ENCODE measurements at regions not wholly inside any gene's neighbourhood (a gene's known extent, or its start where the extent isn't known, plus 50 kb on each side); places are given as distances from the start of the nearest gene placed in this dataset.
"Not testable (repeated sequence)": the region's sequence is repeated elsewhere in the genome, so short reads cannot be mapped to it uniquely, and the experiment has no call there.

GRCh38 chr15:87477026-87477425 is 779.5 kb downstream of the NTRK3 start:
- H3K9me3 ChIP-seq (ENCODE audit: insufficient read depth, low read depth), result no peaks in the 10 kb centered on the region
- CTCF ChIA-PET, result no interaction called here
- no TSS peak for BruUV-seq (replicated peaks)
- H3K4me3 ChIP-seq, result no peak overlapping the region
- no peaks in the 10 kb centered on the region for H3F3A ChIP-seq (ENCODE audit: insufficient read depth, low read depth)
- H3K79me2 ChIP-seq (ENCODE audit: low read depth), result no peaks in the 10 kb centered on the region
- no peak overlapping the region for H3K27ac ChIP-seq
- no peak overlapping the region for H3K4me2 ChIP-seq
- no peak for DNase-seq
- POLR2A ChIA-PET (ENCODE audit: unreplicated experiment), result no interaction called here
- intact Hi-C loops (cut with micrococcal nuclease; ENCODE audit: unreplicated experiment), result no loop called here
- H3K36me3 ChIP-seq (ENCODE audit: low read depth), result no peaks in the 10 kb centered on the region
- no peak overlapping the region for H2AFZ ChIP-seq
- H3K9me2 ChIP-seq (ENCODE audit: insufficient read depth), result no peaks in the 10 kb centered on the region
- no peaks in the 10 kb centered on the region for H3K27me3 ChIP-seq (ENCODE audit: insufficient read depth, low read depth)
- H3K4me1 ChIP-seq (replicated peaks; ENCODE audit: insufficient read depth), result no peaks in the 10 kb centered on the region
- TF ChIP-seq EZH2 (IDR thresholded peaks at IDR 0.05; ENCODE audit: low read depth) (no peak), CTCF (conservative IDR thresholded peaks at IDR 0.05) (no peak)
- no peaks in the 10 kb centered on the region for H4K20me1 ChIP-seq (ENCODE audit: insufficient read depth)

- Histone ChIP-seq H3K4me2 (no peak overlapping the region), H3K4me1 (replicated peaks; ENCODE audit: insufficient read depth) (no peaks in the 10 kb centered on the region), H3K4me3 (no peak overlapping the region), H3K27ac (no peak overlapping the region), H4K20me1 (ENCODE audit: insufficient read depth) (no peaks in the 10 kb centered on the region; the same call in 1 of the 2 replicates), H3K9me3 (ENCODE audit: insufficient read depth, low read depth) (no peaks in the 10 kb centered on the region), H3K79me2 (ENCODE audit: low read depth) (no peaks in the 10 kb centered on the region), H3F3A (ENCODE audit: insufficient read depth, low read depth) (no peaks in the 10 kb centered on the region), H3K9me2 (ENCODE audit: insufficient read depth) (no peaks in the 10 kb centered on the region), H2AFZ (no peak overlapping the region), H3K36me3 (ENCODE audit: low read depth) (no peaks in the 10 kb centered on the region), H3K27me3 (ENCODE audit: insufficient read depth, low read depth) (no peaks in the 10 kb centered on the region)
- BruUV-seq (replicated peaks), result no TSS peak
- no peak for DNase-seq
- ChIA-PET POLR2A (ENCODE audit: unreplicated experiment) (no interaction called here), CTCF (no interaction called here)
- no peak for TF ChIP-seq CTCF (conservative IDR thresholded peaks at IDR 0.05)
- no peak for TF ChIP-seq EZH2 (IDR thresholded peaks at IDR 0.05; ENCODE audit: low read depth)
- intact Hi-C loops (cut with micrococcal nuclease; ENCODE audit: unreplicated experiment), result no loop called here
These were observed 785.6 kb downstream of the NTRK3 start for GRCh38 chr15:87470923-87471322.

GRCh38 chr15:87463956-87464355 is 792.6 kb downstream of the NTRK3 start:
- H3K4me1 ChIP-seq (replicated peaks; ENCODE audit: insufficient read depth); H3K4me3 ChIP-seq; CTCF ChIA-PET; H4K20me1 ChIP-seq (ENCODE audit: insufficient read depth); POLR2A ChIA-PET (ENCODE audit: unreplicated experiment); H3K36me3 ChIP-seq (ENCODE audit: low read depth); intact Hi-C loops (cut with micrococcal nuclease; ENCODE audit: unreplicated experiment); H3K79me2 ChIP-seq (ENCODE audit: low read depth); H3F3A ChIP-seq (ENCODE audit: insufficient read depth, low read depth); H3K9me3 ChIP-seq (ENCODE audit: insufficient read depth, low read depth); BruUV-seq (replicated peaks); H3K27ac ChIP-seq; H3K27me3 ChIP-seq (ENCODE audit: insufficient read depth, low read depth); H3K9me2 ChIP-seq (ENCODE audit: insufficient read depth): not testable (repeated sequence)
- H3K4me2 ChIP-seq, result peak overlapping the region; percentile 59; the same call in 1 of the 2 replicates
- 0 out of 2 replicates have a peak overlapping the region, but pooled peaks have one; percentile 55 for H2AFZ ChIP-seq
- peak in 1 of 2 experiments; percentile 31 for DNase-seq

- H3K4me1 ChIP-seq (replicated peaks; ENCODE audit: insufficient read depth), result no peaks in the 10 kb centered on the region
- no peak for DNase-seq
- no peaks in the 10 kb centered on the region for H3K79me2 ChIP-seq (ENCODE audit: low read depth)
- no peak overlapping the region for H3K27ac ChIP-seq
- H3K4me3 ChIP-seq, result no peak overlapping the region
- no peak overlapping the region for H2AFZ ChIP-seq
- H3K36me3 ChIP-seq (ENCODE audit: low read depth), result no peaks in the 10 kb centered on the region
- POLR2A ChIA-PET (ENCODE audit: unreplicated experiment), result no interaction called here
- no peaks in the 10 kb centered on the region for H3K27me3 ChIP-seq (ENCODE audit: insufficient read depth, low read depth)
- no TSS peak for BruUV-seq (replicated peaks)
- intact Hi-C loops (cut with micrococcal nuclease; ENCODE audit: unreplicated experiment), result no loop called here
- no peaks in the 10 kb centered on the region for H4K20me1 ChIP-seq (ENCODE audit: insufficient read depth)
- no peaks in the 10 kb centered on the region for H3K9me3 ChIP-seq (ENCODE audit: insufficient read depth, low read depth)
- H3F3A ChIP-seq (ENCODE audit: insufficient read depth, low read depth), result no peaks in the 10 kb centered on the region
- no peak for TF ChIP-seq CTCF (conservative IDR thresholded peaks at IDR 0.05)
- TF ChIP-seq EZH2 (IDR thresholded peaks at IDR 0.05; ENCODE audit: low read depth), result no peak
- H3K9me2 ChIP-seq (ENCODE audit: insufficient read depth), result no peaks in the 10 kb centered on the region
- CTCF ChIA-PET, result no interaction called here
- H3K4me2 ChIP-seq, result no peak overlapping the region
These were observed 794.9 kb downstream of the NTRK3 start for GRCh38 chr15:87461631-87462030.

Measured in PC-9 (cell line).